ELR (cell line): ENCODE measurements at regions not wholly inside any gene's neighbourhood (a gene's known extent, or its start where the extent isn't known, plus 50 kb on each side); places are given as distances from the start of the nearest gene placed in this dataset.
"Not testable (repeated sequence)": the region's sequence is repeated elsewhere in the genome, so short reads cannot be mapped to it uniquely, and the experiment has no call there.

Experiments used
- DNase-seq: peaks from one replicate; pipeline ENCODE4 v3.0.0-alpha.2; 2015; ENCODE audit warnings: low read depth

GRCh38 chr4:55028196-55028595 lies 97.2 kb downstream of the KDR start:
- no peak for DNase-seq

- no peak for DNase-seq
Observed at GRCh38 chr4:55027596-55027995, 97.8 kb downstream of the KDR start.

- DNase-seq = not testable (repeated sequence)
Observed at GRCh38 chr4:55025456-55025855, 99.9 kb downstream of the KDR start.

GRCh38 chr4:55023030-55023429 lies 102.4 kb downstream of the KDR start:
- no peak for DNase-seq

- DNase-seq = no peak
Observed at GRCh38 chr4:55021214-55021613, 104.2 kb downstream of the KDR start.

- no peak for DNase-seq
Observed at GRCh38 chr4:55020131-55020530, 105.3 kb downstream of the KDR start.

- no peak for DNase-seq
Observed at GRCh38 chr4:55018978-55019377, 106.4 kb downstream of the KDR start.

- peak; percentile 17 for DNase-seq
Observed at GRCh38 chr4:55018521-55018920, 106.9 kb downstream of the KDR start.

- DNase-seq = no peak
Observed at GRCh38 chr4:55017406-55017805, 108.0 kb downstream of the KDR start.

GRCh38 chr4:55016131-55016530 lies 109.3 kb downstream of the KDR start:
- DNase-seq = no peak

- DNase-seq = no peak
Observed at GRCh38 chr4:55014876-55015275, 110.5 kb downstream of the KDR start.

GRCh38 chr4:55013431-55013955 lies 111.9 kb downstream of the KDR start:
- no peak for DNase-seq

- no peak for DNase-seq
Observed at GRCh38 chr4:55012363-55013230, 112.8 kb downstream of the KDR start.

- DNase-seq = no peak
Observed at GRCh38 chr4:55011761-55012160, 113.6 kb downstream of the KDR start.

GRCh38 chr4:55010550-55010949 lies 114.8 kb downstream of the KDR start:
- no peak for DNase-seq

GRCh38 chr4:55008166-55009056 lies 117.0 kb downstream of the KDR start:
- DNase-seq = peak; percentile 5

- no peak for DNase-seq
Observed at GRCh38 chr4:55005910-55006309, 119.5 kb downstream of the KDR start.

- DNase-seq = no peak
Observed at GRCh38 chr4:55004831-55005230, 120.6 kb downstream of the KDR start.

- no peak for DNase-seq
Observed at GRCh38 chr4:55002431-55002830, 123.0 kb downstream of the KDR start.

- DNase-seq = no peak
Observed at GRCh38 chr4:55001538-55001937, 123.9 kb downstream of the KDR start.

- peak; percentile 11 for DNase-seq
Observed at GRCh38 chr4:54999003-54999402, 126.4 kb downstream of the KDR start.

GRCh38 chr4:54993473-54994026 lies 131.8 kb downstream of the KDR start:
- DNase-seq = not testable (repeated sequence)
